ENCODE measurements at regions not wholly inside any gene's neighbourhood (a gene's known extent, or its start where the extent isn't known, plus 50 kb on each side); places are given as distances from the start of the nearest gene placed in this dataset.

GRCh38 chr7:22657479-22657878 is 69.5 kb upstream of the IL6 start:
- CTCF ChIA-PET = no interaction called here

More at GRCh38 chr7:22657479-22657878, 69.5 kb upstream of the IL6 start:
- H3K4me1 Mint-ChIP-seq = peaks cover 29% of the 10 kb centered on the region
- TF ChIP-seq MXD4 (CRISPR knock-in tag; IDR thresholded peaks at IDR 0.05; ENCODE audit: borderline replicate concordance) (no peak), E2F4 (CRISPR knock-in tag; IDR thresholded peaks at IDR 0.05; ENCODE audit: borderline replicate concordance, low read depth) (no peak), CREB1 (CRISPR knock-in tag; IDR thresholded peaks at IDR 0.05) (no peak), MLX (CRISPR knock-in tag; IDR thresholded peaks at IDR 0.05) (no peak), TP53 (CRISPR knock-in tag; IDR thresholded peaks at IDR 0.05) (no peak), AR (CRISPR knock-in tag; IDR thresholded peaks at IDR 0.05) (no peak), FOXK1 (CRISPR knock-in tag; IDR thresholded peaks at IDR 0.05) (no peak), CBFB (CRISPR knock-in tag; IDR thresholded peaks at IDR 0.05; ENCODE audit: low read depth) (no peak), SOX15 (CRISPR knock-in tag; IDR thresholded peaks at IDR 0.05) (no peak), ATF2 (CRISPR knock-in tag; IDR thresholded peaks at IDR 0.05; ENCODE audit: borderline replicate concordance, low read depth) (no peak), NFATC4 (CRISPR knock-in tag; IDR thresholded peaks at IDR 0.05) (no peak), HMGXB4 (CRISPR knock-in tag; IDR thresholded peaks at IDR 0.05) (no peak), USF1 (CRISPR knock-in tag; IDR thresholded peaks at IDR 0.05) (no peak)
- TF ChIP-seq, protein P1, sequence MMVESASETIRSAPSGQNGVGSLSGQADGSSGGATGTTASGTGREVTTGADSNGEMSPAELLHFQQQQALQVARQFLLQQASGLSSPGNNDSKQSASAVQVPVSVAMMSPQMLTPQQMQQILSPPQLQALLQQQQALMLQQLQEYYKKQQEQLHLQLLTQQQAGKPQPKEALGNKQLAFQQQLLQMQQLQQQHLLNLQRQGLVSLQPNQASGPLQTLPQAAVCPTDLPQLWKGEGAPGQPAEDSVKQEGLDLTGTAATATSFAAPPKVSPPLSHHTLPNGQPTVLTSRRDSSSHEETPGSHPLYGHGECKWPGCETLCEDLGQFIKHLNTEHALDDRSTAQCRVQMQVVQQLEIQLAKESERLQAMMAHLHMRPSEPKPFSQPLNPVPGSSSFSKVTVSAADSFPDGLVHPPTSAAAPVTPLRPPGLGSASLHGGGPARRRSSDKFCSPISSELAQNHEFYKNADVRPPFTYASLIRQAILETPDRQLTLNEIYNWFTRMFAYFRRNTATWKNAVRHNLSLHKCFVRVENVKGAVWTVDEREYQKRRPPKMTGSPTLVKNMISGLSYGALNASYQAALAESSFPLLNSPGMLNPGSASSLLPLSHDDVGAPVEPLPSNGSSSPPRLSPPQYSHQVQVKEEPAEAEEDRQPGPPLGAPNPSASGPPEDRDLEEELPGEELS (CRISPR knock-in tag; IDR thresholded peaks at IDR 0.05) = no peak
- ATAC-seq = no peak
- no peaks in the 10 kb centered on the region for H3K27me3 Mint-ChIP-seq (ENCODE audit: low read depth)
- H3K9me3 Mint-ChIP-seq = no peaks in the 10 kb centered on the region; the same call in 1 of the 2 replicates
- POLR2A ChIA-PET = no interaction called here
- DNase-seq (ENCODE audit: low spot score) = no peak
- no peak overlapping the region; the same call in 1 of the 2 replicates for H3K27ac Mint-ChIP-seq
- no peak overlapping the region for H3K4me3 Mint-ChIP-seq
- H3K36me3 Mint-ChIP-seq = no peaks in the 10 kb centered on the region

Measured in WTC11 (cell line).